ENCODE measurements at regions not wholly inside any gene's neighbourhood (a gene's known extent, or its start where the extent isn't known, plus 50 kb on each side); places are given as distances from the start of the nearest gene placed in this dataset.
A peak's percentile ranks its signal among the peaks of the same experiment; 100 is the strongest.

DNA sequence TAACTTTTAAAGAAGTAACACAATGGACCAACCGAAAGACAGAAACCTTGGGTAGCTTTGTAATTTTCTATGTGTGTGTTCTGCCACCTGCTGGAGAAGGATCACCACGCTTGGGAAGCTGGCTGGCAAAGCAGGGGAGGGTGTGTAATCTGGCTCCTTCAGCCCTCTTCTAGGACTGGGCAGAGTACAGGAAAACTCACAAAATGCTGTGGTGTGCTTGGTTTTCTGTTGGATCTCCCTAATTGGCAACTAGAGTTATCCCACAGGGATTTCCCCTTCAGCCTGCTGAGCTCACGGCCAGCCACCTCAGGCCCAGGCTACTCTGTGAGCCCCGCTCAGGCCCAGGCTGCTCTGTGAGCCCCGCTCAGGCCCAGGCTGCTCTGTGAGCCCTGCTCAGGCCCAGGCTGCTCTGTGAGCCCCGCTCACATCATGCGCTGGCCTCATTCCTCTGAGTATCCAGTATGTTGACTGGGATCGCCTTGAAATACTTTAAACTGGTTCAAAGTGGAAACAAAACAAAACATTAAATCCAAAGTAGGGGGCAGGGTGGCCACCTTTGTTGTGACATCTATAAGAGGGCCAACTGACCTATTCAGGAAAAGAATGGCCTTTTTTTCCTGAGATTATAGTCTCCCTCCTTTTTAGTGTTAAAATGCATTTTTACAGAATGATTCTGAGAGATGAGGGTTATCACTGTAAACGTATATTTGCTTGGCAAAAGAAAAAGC, 52.0 kb upstream of the RNU6-8 start:
- TF ChIP-seq CTCF (IDR thresholded peaks at IDR 0.05) = peak; percentile 56 to 88 (median 73)
- no peak for TF ChIP-seq POLR2A (IDR thresholded peaks at IDR 0.05)
- H3K9me3 ChIP-seq = no peaks in the 10 kb centered on the region
- peak overlapping the region; percentile 28 to 79 (median 49) for H3K27ac ChIP-seq
- 53 to 57% (median 55%) methylated on average over 9 of the region's 9 CpGs for WGBS, 4 donors
- no peaks in the 10 kb centered on the region for H3K36me3 ChIP-seq
- DNase-seq = peak; percentile 58 to 74 (median 61)
- intact Hi-C loops (cut with DNase I) = loop anchor here (1.0 to 10.0 kb wide), 14 partner anchors 53 to 748 kb away; partner anchors contain the start of genes ARHGAP5 (in 2 of the 10), RNU6-7 (in 2 of the 10) and RNU6-8 (in 2 of the 10)
- ATAC-seq = peak; percentile 71 to 89 (median 86)
- peaks cover 0 to 48% (median 14%) of the 10 kb centered on the region in 12 donors for H3K4me1 ChIP-seq
- no peaks in the 10 kb centered on the region for H3K27me3 ChIP-seq
- no peak overlapping the region for H3K4me3 ChIP-seq

- Histone ChIP-seq H3K9me3 (no peaks in the 10 kb centered on the region), H3K27me3 (no peaks in the 10 kb centered on the region), H3K4me1 (peaks cover 0 to 47% (median 14%) of the 10 kb centered on the region in 12 donors), H3K27ac (peak overlapping the region in 10 of 12 donors; percentile 32 to 79 (median 52)), H3K4me3 (no peak overlapping the region), H3K36me3 (no peaks in the 10 kb centered on the region)
- TF ChIP-seq POLR2A (IDR thresholded peaks at IDR 0.05) (no peak), CTCF (IDR thresholded peaks at IDR 0.05) (no peak)
- intact Hi-C loops (cut with DNase I) = loop anchor here in 6 of 10 donors (1.0 to 10.0 kb wide), 8 partner anchors 181 to 745 kb away; no protein-coding TSS in a partner anchor
- no peak for DNase-seq
- peak in 1 of 4 donors; percentile 13 for ATAC-seq
Observed at GRCh38 chr14:32255789-32256188, 52.7 kb upstream of the RNU6-8 start.

- peak overlapping the region in 6 of 12 donors; percentile 1 to 79 (median 44) for H3K27ac ChIP-seq
- no peaks in the 10 kb centered on the region for H3K27me3 ChIP-seq
- H3K4me1 ChIP-seq = peaks cover 0 to 39% (median 12%) of the 10 kb centered on the region in 12 donors
- H3K9me3 ChIP-seq = no peaks in the 10 kb centered on the region
- no peak for DNase-seq
- TF ChIP-seq CTCF (IDR thresholded peaks at IDR 0.05) (no peak), POLR2A (IDR thresholded peaks at IDR 0.05) (no peak)
- 67 to 84% (median 75%) methylated on average over 1 of the region's 1 CpG for WGBS, 4 donors
- no peaks in the 10 kb centered on the region for H3K36me3 ChIP-seq
- no peak for ATAC-seq
- intact Hi-C loops (cut with DNase I) = loop anchor here in 4 of 10 donors (5.0 to 10.0 kb wide), 3 partner anchors 211 to 298 kb away; no protein-coding TSS in a partner anchor
- H3K4me3 ChIP-seq = no peak overlapping the region
Observed at GRCh38 chr14:32256576-32256975, 53.5 kb upstream of the RNU6-8 start.

GRCh38 chr14:32258336-32258993, 55.4 kb upstream of the RNU6-8 start:
- Histone ChIP-seq H3K4me3 (no peak overlapping the region), H3K36me3 (no peaks in the 10 kb centered on the region), H3K9me3 (peaks cover 0 to 6% (median 3%) of the 10 kb centered on the region in 12 donors), H3K27ac (peak overlapping the region in 6 of 12 donors; percentile 2 to 66 (median 18)), H3K27me3 (no peaks in the 10 kb centered on the region), H3K4me1 (peaks cover 0 to 32% (median 9%) of the 10 kb centered on the region in 12 donors)
- TF ChIP-seq CTCF (IDR thresholded peaks at IDR 0.05) = no peak
- no peak for TF ChIP-seq POLR2A (IDR thresholded peaks at IDR 0.05)
- DNase-seq = no peak
- WGBS, 4 donors = 50 to 60% (median 58%) methylated on average over 3 of the region's 3 CpGs
- peak in 1 of 4 donors; percentile 29 for ATAC-seq
- intact Hi-C loops (cut with DNase I) = loop anchor here in 4 of 10 donors (5.0 to 10.0 kb wide), 3 partner anchors 209 to 296 kb away; no protein-coding TSS in a partner anchor
